ENCODE measurements at regions not wholly inside any gene's neighbourhood (a gene's known extent, or its start where the extent isn't known, plus 50 kb on each side); places are given as distances from the start of the nearest gene placed in this dataset.
A peak's percentile ranks its signal among the peaks of the same experiment; 100 is the strongest.

DNA sequence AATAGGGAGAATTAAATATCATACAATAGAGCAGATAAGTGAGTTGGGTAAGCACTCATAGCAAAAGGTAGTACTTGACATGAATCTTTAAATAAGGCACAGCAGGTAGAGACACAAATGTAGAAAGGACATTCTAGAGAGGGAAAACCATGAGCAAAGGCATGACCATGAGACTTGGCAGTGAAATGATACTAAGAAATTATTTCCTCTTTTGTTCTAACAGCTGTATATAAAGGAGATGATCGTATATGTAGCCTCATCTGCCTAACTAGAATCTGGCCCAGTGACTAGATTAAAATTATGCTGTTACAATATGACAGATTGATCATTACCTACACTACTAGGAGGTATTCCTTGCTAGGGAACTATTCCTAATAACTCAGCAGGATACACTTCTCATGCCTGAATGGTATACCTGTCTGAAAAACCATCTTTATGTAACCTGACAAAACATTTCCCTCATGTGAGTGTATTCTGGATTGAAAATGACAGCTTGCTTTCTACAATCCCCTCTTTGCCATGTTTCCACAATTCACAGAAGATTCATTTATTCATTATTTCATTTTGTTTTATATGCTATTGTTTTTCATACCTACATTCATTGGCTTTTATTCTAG is 725.7 kb downstream of the C12orf50 start:
- TF ChIP-seq TAF1 (IDR thresholded peaks at IDR 0.05; ENCODE audit: low read depth): no peak
- peak; percentile 95 for TF ChIP-seq EP300 (conservative IDR thresholded peaks at IDR 0.05; ENCODE audit: poor library complexity, severe bottlenecking)
- no peak for TF ChIP-seq EZH2 (IDR thresholded peaks at IDR 0.05; ENCODE audit: borderline replicate concordance, insufficient read depth, low read length, poor library complexity, severe bottlenecking)
- no peak for TF ChIP-seq SMC3 (conservative IDR thresholded peaks at IDR 0.05; ENCODE audit: poor library complexity)
- no peak for TF ChIP-seq RAD21 (conservative IDR thresholded peaks at IDR 0.05)
- TF ChIP-seq REST (IDR thresholded peaks at IDR 0.05; ENCODE audit: borderline replicate concordance): peak; percentile 100
- peak; percentile 88 for TF ChIP-seq POLR2AphosphoS5 (IDR thresholded peaks at IDR 0.05)
- Histone ChIP-seq H3K4me3 (ENCODE audit: low read length) (no peak overlapping the region), H3K27ac (ENCODE audit: low read length) (peak overlapping the region; percentile 33), H3K9me2 (ENCODE audit: insufficient read depth, low read length) (no peaks in the 10 kb centered on the region), H3F3A (ENCODE audit: insufficient read depth, low read length, poor library complexity, severe bottlenecking) (no peaks in the 10 kb centered on the region), H3K27me3 (ENCODE audit: insufficient read depth, low read depth, low read length) (no peaks in the 10 kb centered on the region), H3K9me3 (ENCODE audit: low read length) (no peaks in the 10 kb centered on the region), H3K9ac (ENCODE audit: low read length) (no peak overlapping the region), H3K4me2 (ENCODE audit: low read length) (no peak overlapping the region), H4K20me1 (ENCODE audit: insufficient read depth) (no peaks in the 10 kb centered on the region), H2AFZ (ENCODE audit: low read depth, low read length) (no peak overlapping the region), H3K79me2 (replicated peaks; ENCODE audit: insufficient read depth, low read length) (no peaks in the 10 kb centered on the region), H3K36me3 (ENCODE audit: insufficient read depth, low read length) (no peaks in the 10 kb centered on the region)

DNA sequence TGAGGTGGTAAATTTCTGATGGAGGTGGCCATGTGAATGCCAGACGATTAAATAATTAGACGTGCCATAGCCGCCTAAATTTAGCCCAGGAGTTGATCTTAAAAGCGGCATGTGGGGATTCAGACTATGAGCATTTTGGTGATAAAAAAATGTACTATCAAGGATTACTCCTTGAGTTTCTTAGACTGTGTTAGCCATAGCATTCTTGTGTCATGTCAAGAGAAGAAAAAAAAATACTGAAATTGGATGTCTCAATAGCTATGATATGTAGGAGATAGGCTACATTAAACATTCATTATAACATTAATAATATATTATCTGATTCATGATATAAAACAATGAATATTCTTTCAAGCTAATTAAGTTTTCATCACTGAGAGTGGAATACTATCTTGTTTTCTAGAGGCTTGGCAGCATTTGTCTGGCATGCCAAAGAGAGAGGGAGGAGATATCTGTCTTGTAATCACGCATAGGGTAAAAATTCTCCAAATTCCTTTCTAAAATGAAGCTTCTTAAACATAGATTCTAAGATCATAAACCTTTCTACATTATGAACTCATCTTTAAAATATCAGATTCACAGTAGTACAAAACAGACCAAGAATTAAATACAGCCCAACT is 727.0 kb downstream of the C12orf50 start:
- Histone ChIP-seq H3K4me3 (ENCODE audit: low read length) (no peak overlapping the region), H3K27ac (ENCODE audit: low read length) (no peak overlapping the region), H3K9me2 (ENCODE audit: insufficient read depth, low read length) (no peaks in the 10 kb centered on the region), H3F3A (ENCODE audit: insufficient read depth, low read length, poor library complexity, severe bottlenecking) (no peaks in the 10 kb centered on the region), H3K9ac (ENCODE audit: low read length) (no peak overlapping the region), H3K36me3 (ENCODE audit: insufficient read depth, low read length) (no peaks in the 10 kb centered on the region), H3K79me2 (replicated peaks; ENCODE audit: insufficient read depth, low read length) (no peaks in the 10 kb centered on the region), H3K9me3 (ENCODE audit: low read length) (no peaks in the 10 kb centered on the region), H3K4me2 (ENCODE audit: low read length) (no peak overlapping the region), H4K20me1 (ENCODE audit: insufficient read depth) (no peaks in the 10 kb centered on the region), H2AFZ (ENCODE audit: low read depth, low read length) (no peak overlapping the region), H3K27me3 (ENCODE audit: insufficient read depth, low read depth, low read length) (no peaks in the 10 kb centered on the region)
- TF ChIP-seq SMC3 (conservative IDR thresholded peaks at IDR 0.05; ENCODE audit: poor library complexity) (no peak), EZH2 (IDR thresholded peaks at IDR 0.05; ENCODE audit: borderline replicate concordance, insufficient read depth, low read length, poor library complexity, severe bottlenecking) (no peak), MXI1 (conservative IDR thresholded peaks at IDR 0.05; ENCODE audit: poor library complexity, severe bottlenecking) (no peak), REST (IDR thresholded peaks at IDR 0.05; ENCODE audit: borderline replicate concordance) (no peak), POLR2AphosphoS5 (IDR thresholded peaks at IDR 0.05) (no peak), CTCF (IDR thresholded peaks at IDR 0.05; ENCODE audit: poor library complexity, severe bottlenecking) (no peak), EP300 (conservative IDR thresholded peaks at IDR 0.05; ENCODE audit: poor library complexity, severe bottlenecking) (no peak), RAD21 (conservative IDR thresholded peaks at IDR 0.05) (no peak)

All from neural cell (in vitro differentiated cells).